ENCODE measurements at regions not wholly inside any gene's neighbourhood (a gene's known extent, or its start where the extent isn't known, plus 50 kb on each side); places are given as distances from the start of the nearest gene placed in this dataset.

GRCh38 chr6:33521489-33522091 is 58.5 kb downstream of the BAK1 start:
- Histone ChIP-seq H3K4me1 (no peaks in the 10 kb centered on the region), H3K27ac (no peak overlapping the region), H3K36me3 (no peaks in the 10 kb centered on the region), H3K9me3 (no peaks in the 10 kb centered on the region), H3K27me3 (no peaks in the 10 kb centered on the region), H3K4me3 (no peak overlapping the region)
- no peak for DNase-seq (ENCODE audit: low spot score in 2 of 2)
- intact Hi-C loops (cut with DNase I) = no loop called here
- TF ChIP-seq, protein P1, sequence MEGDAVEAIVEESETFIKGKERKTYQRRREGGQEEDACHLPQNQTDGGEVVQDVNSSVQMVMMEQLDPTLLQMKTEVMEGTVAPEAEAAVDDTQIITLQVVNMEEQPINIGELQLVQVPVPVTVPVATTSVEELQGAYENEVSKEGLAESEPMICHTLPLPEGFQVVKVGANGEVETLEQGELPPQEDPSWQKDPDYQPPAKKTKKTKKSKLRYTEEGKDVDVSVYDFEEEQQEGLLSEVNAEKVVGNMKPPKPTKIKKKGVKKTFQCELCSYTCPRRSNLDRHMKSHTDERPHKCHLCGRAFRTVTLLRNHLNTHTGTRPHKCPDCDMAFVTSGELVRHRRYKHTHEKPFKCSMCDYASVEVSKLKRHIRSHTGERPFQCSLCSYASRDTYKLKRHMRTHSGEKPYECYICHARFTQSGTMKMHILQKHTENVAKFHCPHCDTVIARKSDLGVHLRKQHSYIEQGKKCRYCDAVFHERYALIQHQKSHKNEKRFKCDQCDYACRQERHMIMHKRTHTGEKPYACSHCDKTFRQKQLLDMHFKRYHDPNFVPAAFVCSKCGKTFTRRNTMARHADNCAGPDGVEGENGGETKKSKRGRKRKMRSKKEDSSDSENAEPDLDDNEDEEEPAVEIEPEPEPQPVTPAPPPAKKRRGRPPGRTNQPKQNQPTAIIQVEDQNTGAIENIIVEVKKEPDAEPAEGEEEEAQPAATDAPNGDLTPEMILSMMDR (IDR thresholded peaks at IDR 0.05) = no peak

All from ascending aorta (tissue), 2 donors.